Neutrophil (primary cell): ENCODE measurements at regions not wholly inside any gene's neighbourhood (a gene's known extent, or its start where the extent isn't known, plus 50 kb on each side); places are given as distances from the start of the nearest gene placed in this dataset.

Experiments
- H3K27ac ChIP-seq: fragments of 200-600 bp; sonication (generic); 2 replicates; pipeline ENCODE4 v1.5.1; 2016; ENCODE audit warnings: mild to moderate bottlenecking, moderate library complexity
- H3K27me3 ChIP-seq: fragments of 200-600 bp; sonication (generic); 2 replicates; pipeline ENCODE4 v1.6.0; 2016; ENCODE audit warnings: mild to moderate bottlenecking
- H3K36me3 ChIP-seq: fragments of 200-600 bp; sonication (generic); 2 replicates; pipeline ENCODE4 v1.5.1; 2017
- H3K4me1 ChIP-seq, 2 experiments: fragments of 200-600 bp in 1 of 2; sonication (generic) in 1 of 2; 1 replicate in 1 of 2; 2 replicates in 1 of 2; pipeline versions ENCODE4 v1.5.1 to v1.6.1; 2013 to 2016; ENCODE audit warnings: low read depth in 1 of 2, low read length in 1 of 2, mild to moderate bottlenecking in 1 of 2, moderate library complexity in 1 of 2; ENCODE audit not compliant: control insufficient read depth in 1 of 2, insufficient read depth in 1 of 2
- H3K4me3 ChIP-seq, 2 experiments: fragments of 200-600 bp in 1 of 2; sonication (generic) in 1 of 2; 1 replicate in 1 of 2; 2 replicates in 1 of 2; pipeline ENCODE4 v1.5.1; 2013 to 2016; ENCODE audit warnings: low read depth in 1 of 2, low read length in 1 of 2, mild to moderate bottlenecking in 1 of 2, moderate library complexity in 1 of 2
- H3K9me3 ChIP-seq: fragments of 200-600 bp; sonication (generic); 2 replicates; pipeline ENCODE4 v1.5.1; 2016
- TF ChIP-seq, protein P1 (sequence below): fragments of 200-600 bp; sonication (generic); IDR thresholded peaks from 2 replicates; pipeline ENCODE4 v1.5.1; 2016; ENCODE audit warnings: antibody characterized with exemption

GRCh38 chr5:82766206-82766605 is 311.0 kb downstream of the TMEM167A start:
- Histone ChIP-seq H3K4me1 (no peaks in the 10 kb centered on the region), H3K27ac (no peak overlapping the region), H3K27me3 (no peaks in the 10 kb centered on the region), H3K4me3 (no peak overlapping the region), H3K9me3 (no peaks in the 10 kb centered on the region), H3K36me3 (no peaks in the 10 kb centered on the region)
- TF ChIP-seq, protein P1, sequence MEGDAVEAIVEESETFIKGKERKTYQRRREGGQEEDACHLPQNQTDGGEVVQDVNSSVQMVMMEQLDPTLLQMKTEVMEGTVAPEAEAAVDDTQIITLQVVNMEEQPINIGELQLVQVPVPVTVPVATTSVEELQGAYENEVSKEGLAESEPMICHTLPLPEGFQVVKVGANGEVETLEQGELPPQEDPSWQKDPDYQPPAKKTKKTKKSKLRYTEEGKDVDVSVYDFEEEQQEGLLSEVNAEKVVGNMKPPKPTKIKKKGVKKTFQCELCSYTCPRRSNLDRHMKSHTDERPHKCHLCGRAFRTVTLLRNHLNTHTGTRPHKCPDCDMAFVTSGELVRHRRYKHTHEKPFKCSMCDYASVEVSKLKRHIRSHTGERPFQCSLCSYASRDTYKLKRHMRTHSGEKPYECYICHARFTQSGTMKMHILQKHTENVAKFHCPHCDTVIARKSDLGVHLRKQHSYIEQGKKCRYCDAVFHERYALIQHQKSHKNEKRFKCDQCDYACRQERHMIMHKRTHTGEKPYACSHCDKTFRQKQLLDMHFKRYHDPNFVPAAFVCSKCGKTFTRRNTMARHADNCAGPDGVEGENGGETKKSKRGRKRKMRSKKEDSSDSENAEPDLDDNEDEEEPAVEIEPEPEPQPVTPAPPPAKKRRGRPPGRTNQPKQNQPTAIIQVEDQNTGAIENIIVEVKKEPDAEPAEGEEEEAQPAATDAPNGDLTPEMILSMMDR, result no peak

DNA sequence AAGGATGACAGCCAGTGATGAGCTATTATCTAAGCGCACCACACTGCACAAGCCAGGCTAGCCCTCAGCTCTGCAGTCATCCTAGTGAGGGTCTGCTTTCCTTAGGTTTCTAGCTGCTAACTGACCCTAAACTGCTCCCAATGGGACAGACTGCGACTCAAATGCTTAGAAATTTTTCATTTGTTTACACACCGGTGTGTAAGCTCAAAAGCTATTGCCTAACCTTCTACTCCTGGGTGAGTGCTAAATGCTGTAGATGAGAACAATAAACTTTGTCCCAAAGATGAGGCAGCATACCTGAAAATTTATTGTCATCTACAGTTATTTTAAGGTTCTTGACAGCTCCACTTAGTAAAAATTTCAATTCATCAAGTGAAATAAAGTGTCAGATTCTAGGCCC is 311.4 kb downstream of the TMEM167A start:
- H3K4me3 ChIP-seq, result no peak overlapping the region
- no peak overlapping the region for H3K27ac ChIP-seq
- H3K9me3 ChIP-seq, result no peaks in the 10 kb centered on the region
- H3K4me1 ChIP-seq, result no peaks in the 10 kb centered on the region
- no peaks in the 10 kb centered on the region for H3K36me3 ChIP-seq
- TF ChIP-seq, protein P1, result no peak
- H3K27me3 ChIP-seq, result no peaks in the 10 kb centered on the region

DNA sequence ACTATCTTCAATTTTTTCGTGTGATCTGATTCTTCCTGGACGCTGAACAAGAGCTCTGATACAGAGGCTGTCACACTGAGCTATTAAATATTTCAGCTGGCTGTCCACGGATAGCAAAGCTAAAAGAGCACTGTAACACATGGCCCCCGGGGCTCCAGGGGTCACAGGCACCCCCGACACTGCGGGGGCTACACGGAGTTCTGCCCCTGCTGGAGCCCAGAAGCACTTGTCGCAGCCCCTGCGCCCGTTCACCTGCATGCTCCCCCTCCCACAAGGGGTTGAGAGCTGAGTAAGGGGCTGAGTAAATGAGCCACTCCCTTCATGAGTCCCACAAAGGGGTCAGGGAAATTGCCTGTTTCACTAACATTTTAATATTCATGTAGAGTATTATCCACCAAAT is 316.3 kb downstream of the TMEM167A start:
- H3K27me3 ChIP-seq, result no peaks in the 10 kb centered on the region
- TF ChIP-seq, protein P1, result no peak
- no peak overlapping the region for H3K4me3 ChIP-seq
- H3K9me3 ChIP-seq, result no peaks in the 10 kb centered on the region
- H3K4me1 ChIP-seq, result no peaks in the 10 kb centered on the region
- no peaks in the 10 kb centered on the region for H3K36me3 ChIP-seq
- no peak overlapping the region for H3K27ac ChIP-seq

- Histone ChIP-seq H3K27ac (no peak overlapping the region), H3K27me3 (no peaks in the 10 kb centered on the region)
- TF ChIP-seq, protein P1, result no peak
Observed at GRCh38 chr5:82758881-82759280, 318.3 kb downstream of the TMEM167A start.

DNA sequence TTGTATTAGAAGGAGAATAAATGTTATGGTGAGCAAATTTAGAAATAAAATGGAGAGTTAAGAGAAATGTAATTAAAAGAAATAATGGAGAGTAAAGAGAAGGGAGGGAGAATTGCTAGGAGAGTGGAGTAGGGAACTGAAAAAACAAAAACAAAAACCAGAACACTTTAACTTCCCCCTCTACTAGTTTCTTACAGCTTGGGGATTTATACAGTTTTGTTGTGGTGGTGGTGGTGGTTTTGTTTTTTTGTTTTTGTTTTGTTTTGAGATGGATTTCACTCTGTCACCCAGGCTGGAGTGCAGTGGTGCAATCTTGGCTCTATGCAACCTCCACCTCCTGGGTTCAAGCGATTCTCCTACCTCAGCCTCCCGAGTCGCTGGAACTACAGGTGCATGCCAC is 322.4 kb downstream of the TMEM167A start:
- H3K36me3 ChIP-seq, result no peaks in the 10 kb centered on the region
- TF ChIP-seq, protein P1, result no peak
- no peaks in the 10 kb centered on the region for H3K9me3 ChIP-seq
- no peaks in the 10 kb centered on the region for H3K27me3 ChIP-seq
- H3K4me3 ChIP-seq, result no peak overlapping the region
- no peaks in the 10 kb centered on the region for H3K4me1 ChIP-seq
- no peak overlapping the region for H3K27ac ChIP-seq

More at GRCh38 chr5:82758881-82759280, 318.3 kb downstream of the TMEM167A start:
- H3K36me3 ChIP-seq, result no peaks in the 10 kb centered on the region
- H3K4me1 ChIP-seq, result no peaks in the 10 kb centered on the region
- H3K4me3 ChIP-seq, result no peak overlapping the region
- H3K9me3 ChIP-seq, result no peaks in the 10 kb centered on the region
